T-cell (primary cell): ENCODE measurements at regions not wholly inside any gene's neighbourhood (a gene's known extent, or its start where the extent isn't known, plus 50 kb on each side); places are given as distances from the start of the nearest gene placed in this dataset.
A peak's percentile ranks its signal among the peaks of the same experiment; 100 is the strongest.

Experiments used
- ATAC-seq, 4 experiments: fragments of 200-7000 bp in 3 of 4; fragments of 150-1000 bp in 1 of 4; cut with Tn5 transposase; replicated peaks in 1 of 4; 1 replicate in 3 of 4; 2 replicates in 1 of 4; pipeline ENCODE4 v1.10.0; 2021; ENCODE audit warnings: moderate library complexity in 3 of 4, mild to moderate bottlenecking in 2 of 4, moderate number of reproducible peaks in 1 of 4
- CTCF ChIA-PET, 2 donors: fragments of 300-600 bp; sonication (Branson Sonifier 250); formaldehyde crosslinking; loops; one replicate each; lab custom pipeline; 2022; ENCODE audit warnings: antibody characterized with exemption in 2 of 2; lab: Charles Lee
- POLR2A ChIA-PET, 2 donors: fragments of 300-600 bp; sonication (Branson Sonifier 250); formaldehyde crosslinking; loops; one replicate each; lab custom pipeline; 2022; ENCODE audit warnings: antibody characterized with exemption in 2 of 2; lab: Charles Lee
- DNase-seq, 35 experiments: peaks; one replicate each; pipeline versions ENCODE4 v3.0.0 to v3.0.0-alpha.2; 2013 to 2023
- H3K27ac ChIP-seq: one replicate; pipeline ENCODE4 v1.5.1; 2013; ENCODE audit warnings: low read length
- H3K27me3 ChIP-seq, 2 experiments: replicated peaks in 1 of 2; 1 replicate in 1 of 2; 2 replicates in 1 of 2; pipeline versions ENCODE4 v1.6.1 to v1.7.0; 2013; ENCODE audit warnings: low read length in 1 of 2, mixed read lengths in 1 of 2; ENCODE audit not compliant: control insufficient read depth in 2 of 2, insufficient read depth in 2 of 2; ENCODE audit errors: extremely low read depth in 1 of 2
- H3K36me3 ChIP-seq, 2 donors: 1 replicate in 1 of 2; 2 replicates in 1 of 2; pipeline versions ENCODE4 v1.6.1 to v1.7.0; 2013; ENCODE audit warnings: low read length in 1 of 2; ENCODE audit not compliant: control insufficient read depth in 2 of 2, insufficient read depth in 1 of 2; ENCODE audit errors: extremely low read depth in 1 of 2
- H3K4me1 ChIP-seq, 2 experiments: 1 replicate in 1 of 2; 2 replicates in 1 of 2; pipeline versions ENCODE4 v1.6.1 to v1.7.0; 2013; ENCODE audit warnings: low read length in 2 of 2, mixed read lengths in 1 of 2; ENCODE audit not compliant: insufficient read depth in 2 of 2, control insufficient read depth in 1 of 2; ENCODE audit errors: extremely low read depth in 1 of 2
- H3K4me3 ChIP-seq, 2 donors: 1 replicate in 1 of 2; 2 replicates in 1 of 2; pipeline versions ENCODE4 v1.5.1 to v1.7.0; 2013; ENCODE audit warnings: mild to moderate bottlenecking in 2 of 2, low read length in 1 of 2, moderate library complexity in 1 of 2; ENCODE audit not compliant: control insufficient read depth in 1 of 2; ENCODE audit errors: extremely low read depth in 1 of 2
- H3K9me3 ChIP-seq: 2 replicates; pipeline ENCODE4 v1.7.0; 2013
- H3K27ac Mint-ChIP-seq, 2 donors: one replicate each; pipeline ENCODE4 v1.8.0; 2020 to 2021; ENCODE audit warnings: mild to moderate bottlenecking in 2 of 2, mixed read lengths in 2 of 2
- H3K27me3 Mint-ChIP-seq, 2 donors: one replicate each; pipeline ENCODE4 v1.8.0; 2021 to 2022; ENCODE audit warnings: mixed read lengths in 2 of 2
- H3K36me3 Mint-ChIP-seq: one replicate; pipeline ENCODE4 v1.8.0; 2021; ENCODE audit warnings: mixed read lengths
- H3K4me1 Mint-ChIP-seq, 3 donors: one replicate each; pipeline ENCODE4 v1.8.0; 2020 to 2022; ENCODE audit warnings: mixed read lengths in 3 of 3, mild to moderate bottlenecking in 1 of 3
- H3K4me3 Mint-ChIP-seq, 3 donors: one replicate each; pipeline ENCODE4 v1.8.0; 2020 to 2022; ENCODE audit warnings: mild to moderate bottlenecking in 3 of 3, mixed read lengths in 3 of 3, moderate library complexity in 3 of 3
- H3K9me3 Mint-ChIP-seq, 3 donors: one replicate each; pipeline ENCODE4 v1.8.0; 2020 to 2022; ENCODE audit warnings: mixed read lengths in 3 of 3
- WGBS: methylation state at CpG from one replicate; pipeline ENCODE4 v1.1.5; 2013; ENCODE audit warnings: missing lambda C conversion rate; ENCODE audit not compliant: insufficient coverage; 5-methylcytosine and 5-hydroxymethylcytosine counted together

DNA sequence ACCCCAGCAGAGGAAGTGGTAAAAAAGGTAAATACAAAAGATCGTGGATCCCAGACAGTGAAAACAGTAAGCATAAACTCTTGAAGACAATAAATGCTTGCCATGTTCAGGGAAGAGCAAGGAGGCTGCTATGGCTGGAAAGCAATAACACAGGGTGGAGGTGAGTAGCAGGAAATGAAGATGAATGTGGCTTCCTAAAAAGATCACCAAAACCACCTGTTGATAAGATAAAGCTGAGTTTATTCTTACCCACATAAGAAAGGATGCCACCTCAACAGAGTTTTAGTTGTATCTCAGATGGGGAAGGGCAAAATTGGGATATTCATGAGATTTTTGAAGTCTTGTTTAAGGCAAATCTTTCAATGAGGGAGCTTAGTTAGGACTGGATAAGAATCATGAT is 273.3 kb downstream of the MSX2 start:
- no peak overlapping the region for H3K4me3 Mint-ChIP-seq
- ChIA-PET POLR2A (no interaction called here), CTCF (interaction anchor here in 1 of 2 donors (0.5 to 0.6 kb wide), 2 partner anchors 47 to 305 kb away, joined by 3 to 4 read pairs; no protein-coding TSS in a partner anchor)
- Histone ChIP-seq H3K4me3 (no peak overlapping the region), H3K36me3 (no peaks in the 10 kb centered on the region), H3K4me1 (peaks cover 0 to 11% of the 10 kb centered on the region in 2 experiments), H3K27ac (no peak overlapping the region), H3K27me3 (no peaks in the 10 kb centered on the region), H3K9me3 (peaks cover 2% of the 10 kb centered on the region)
- WGBS, result 0% methylated on average over 1 of the region's 1 CpG
- peaks cover 3 to 6% (median 4%) of the 10 kb centered on the region in 3 donors for H3K4me1 Mint-ChIP-seq
- DNase-seq (no peak), ATAC-seq (peak in 2 of 4 experiments; percentile 40 to 41)
- H3K27me3 Mint-ChIP-seq, result peaks cover 0 to 9% of the 10 kb centered on the region in 2 donors
- H3K27ac Mint-ChIP-seq, result peak overlapping the region; percentile 12 to 28
- H3K36me3 Mint-ChIP-seq, result no peaks in the 10 kb centered on the region
- peaks cover 13 to 17% (median 13%) of the 10 kb centered on the region in 3 donors for H3K9me3 Mint-ChIP-seq

DNA sequence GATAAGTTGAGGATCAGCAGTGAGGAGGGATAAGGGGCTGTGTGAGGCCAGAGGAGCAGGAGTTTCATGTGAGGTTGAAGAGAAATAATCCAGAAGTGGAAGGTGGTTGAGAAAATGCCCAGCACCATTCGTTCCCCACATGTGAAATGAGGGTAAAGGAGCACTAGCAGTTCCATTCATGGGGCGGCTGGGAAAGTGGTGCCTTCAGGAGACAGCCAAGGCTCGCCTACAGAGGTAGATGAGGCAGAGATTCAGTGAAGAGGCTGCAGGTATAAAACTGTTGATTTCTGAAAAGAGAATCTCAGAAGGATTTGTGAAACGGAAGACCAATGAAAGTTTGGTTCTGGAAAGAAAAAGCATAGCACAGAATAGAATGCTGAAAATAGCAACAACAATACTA is 272.6 kb downstream of the MSX2 start:
- POLR2A ChIA-PET, result no interaction called here
- H3K27ac Mint-ChIP-seq, result no peak overlapping the region
- 87% methylated on average over 3 of the region's 4 CpGs for WGBS
- H3K4me1 Mint-ChIP-seq, result peaks cover 3 to 6% (median 4%) of the 10 kb centered on the region in 3 donors
- Histone ChIP-seq H3K9me3 (peaks cover 2% of the 10 kb centered on the region), H3K4me1 (peaks cover 0 to 11% of the 10 kb centered on the region in 2 experiments), H3K4me3 (no peak overlapping the region), H3K27ac (no peak overlapping the region), H3K27me3 (no peaks in the 10 kb centered on the region), H3K36me3 (no peaks in the 10 kb centered on the region)
- H3K4me3 Mint-ChIP-seq, result no peak overlapping the region
- DNase-seq (no peak), ATAC-seq (no peak)
- peaks cover 13 to 17% (median 13%) of the 10 kb centered on the region in 3 donors for H3K9me3 Mint-ChIP-seq
- CTCF ChIA-PET, result no interaction called here
- peaks cover 0 to 7% of the 10 kb centered on the region in 2 donors for H3K27me3 Mint-ChIP-seq
- H3K36me3 Mint-ChIP-seq, result no peaks in the 10 kb centered on the region

DNA sequence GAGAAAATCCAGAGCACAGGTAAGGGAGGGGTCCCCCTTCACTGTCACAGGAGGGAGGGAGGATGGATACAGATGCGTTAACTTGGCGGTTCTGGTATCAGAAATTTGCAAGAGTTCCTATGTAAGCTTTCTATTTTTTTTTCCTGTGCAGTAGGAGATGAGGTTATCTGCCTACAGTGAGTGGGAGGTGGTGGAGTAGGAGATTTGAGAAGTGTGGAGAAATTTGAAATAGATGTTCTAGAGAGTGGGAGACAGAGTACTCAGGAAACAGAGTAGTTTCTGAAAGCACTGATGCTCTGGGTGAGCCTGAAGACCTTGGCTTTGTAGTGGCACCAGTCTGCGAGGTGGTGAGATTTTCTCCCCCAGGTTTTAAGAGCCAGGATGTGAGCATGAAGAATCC is 271.4 kb downstream of the MSX2 start:
- H3K36me3 ChIP-seq, result no peaks in the 10 kb centered on the region
- H3K36me3 Mint-ChIP-seq, result no peaks in the 10 kb centered on the region
- ChIA-PET POLR2A (no interaction called here), CTCF (no interaction called here)
- peaks cover 13 to 17% (median 13%) of the 10 kb centered on the region in 3 donors for H3K9me3 Mint-ChIP-seq
- H3K9me3 ChIP-seq, result peaks cover 2% of the 10 kb centered on the region
- H3K4me3 ChIP-seq, result no peak overlapping the region
- DNase-seq, result no peak
- peaks cover 0 to 5% of the 10 kb centered on the region in 2 donors for H3K27me3 Mint-ChIP-seq
- H3K27me3 ChIP-seq, result peaks cover 0 to 2% of the 10 kb centered on the region in 2 experiments
- H3K27ac Mint-ChIP-seq, result no peak overlapping the region
- peaks cover 0 to 11% of the 10 kb centered on the region in 2 experiments for H3K4me1 ChIP-seq
- ATAC-seq, result no peak
- H3K4me3 Mint-ChIP-seq, result no peak overlapping the region
- 95% methylated on average over 2 of the region's 3 CpGs for WGBS
- H3K27ac ChIP-seq, result no peak overlapping the region
- H3K4me1 Mint-ChIP-seq, result peaks cover 3 to 6% (median 4%) of the 10 kb centered on the region in 3 donors

- Histone ChIP-seq H3K9me3 (no peaks in the 10 kb centered on the region), H3K4me3 (no peak overlapping the region), H3K27ac (no peak overlapping the region), H3K4me1 (no peaks in the 10 kb centered on the region), H3K36me3 (no peaks in the 10 kb centered on the region), H3K27me3 (peaks cover 0 to 3% of the 10 kb centered on the region in 2 experiments)
- DNase-seq (no peak), ATAC-seq (no peak)
- POLR2A ChIA-PET, result no interaction called here
- Mint-ChIP-seq H3K4me3 (no peak overlapping the region), H3K9me3 (no peaks in the 10 kb centered on the region), H3K36me3 (no peaks in the 10 kb centered on the region), H3K4me1 (no peaks in the 10 kb centered on the region), H3K27me3 (peaks cover 0 to 11% of the 10 kb centered on the region in 2 donors), H3K27ac (no peak overlapping the region)
- 53% methylated on average over 2 of the region's 4 CpGs for WGBS
- CTCF ChIA-PET, result no interaction called here
Observed at GRCh38 chr5:174991847-174992246, 267.5 kb downstream of the MSX2 start.

DNA sequence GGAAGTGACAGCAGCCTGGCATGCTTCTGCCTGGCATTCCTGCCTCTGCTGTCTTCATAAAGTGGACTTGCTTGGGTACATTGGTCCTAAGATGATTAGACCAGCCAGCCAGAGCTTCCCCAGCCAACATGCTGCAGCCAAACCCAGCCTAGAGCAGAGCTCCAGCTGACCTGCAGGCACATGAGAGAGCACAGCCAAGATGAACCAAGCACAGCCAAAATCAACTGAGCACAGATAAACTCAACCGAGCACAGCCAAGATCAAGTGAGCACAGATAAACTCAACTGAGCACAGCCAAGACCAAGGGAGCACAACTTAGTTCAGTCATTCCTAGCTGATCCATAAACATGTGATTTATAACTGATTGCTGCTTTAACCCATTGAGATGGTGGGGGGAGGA is 266.5 kb downstream of the MSX2 start:
- WGBS, result 80% methylated on average over 1 of the region's 1 CpG
- H3K9me3 Mint-ChIP-seq, result no peaks in the 10 kb centered on the region

GRCh38 chr5:174987443-174988012 is 263.1 kb downstream of the MSX2 start:
- ChIA-PET POLR2A (no interaction called here), CTCF (no interaction called here)
- Histone ChIP-seq H3K36me3 (no peaks in the 10 kb centered on the region), H3K27ac (no peak overlapping the region), H3K4me1 (no peaks in the 10 kb centered on the region), H3K4me3 (no peak overlapping the region), H3K27me3 (peaks cover 0 to 3% of the 10 kb centered on the region in 2 experiments), H3K9me3 (no peaks in the 10 kb centered on the region)
- DNase-seq, result no peak
- H3K4me3 Mint-ChIP-seq, result no peak overlapping the region
- no peaks in the 10 kb centered on the region for H3K36me3 Mint-ChIP-seq
- peaks cover 0 to 7% of the 10 kb centered on the region in 2 donors for H3K27me3 Mint-ChIP-seq
- 65% methylated on average over 3 of the region's 8 CpGs for WGBS
- no peaks in the 10 kb centered on the region for H3K9me3 Mint-ChIP-seq
- H3K27ac Mint-ChIP-seq, result no peak overlapping the region
- ATAC-seq, result no peak
- no peaks in the 10 kb centered on the region for H3K4me1 Mint-ChIP-seq

More for the DNA sequence above, 266.5 kb downstream of the MSX2 start:
- ChIA-PET POLR2A (no interaction called here), CTCF (no interaction called here)
- peaks cover 0 to 3% of the 10 kb centered on the region in 2 experiments for H3K27me3 ChIP-seq
- H3K36me3 ChIP-seq, result no peaks in the 10 kb centered on the region
- DNase-seq (no peak), ATAC-seq (no peak)
- H3K27me3 Mint-ChIP-seq, result peaks cover 0 to 11% of the 10 kb centered on the region in 2 donors
- H3K27ac ChIP-seq, result no peak overlapping the region
- no peak overlapping the region for H3K4me3 Mint-ChIP-seq
- H3K4me3 ChIP-seq, result no peak overlapping the region
- H3K36me3 Mint-ChIP-seq, result no peaks in the 10 kb centered on the region
- H3K9me3 ChIP-seq, result no peaks in the 10 kb centered on the region
- no peak overlapping the region for H3K27ac Mint-ChIP-seq
- H3K4me1 Mint-ChIP-seq, result no peaks in the 10 kb centered on the region
- no peaks in the 10 kb centered on the region for H3K4me1 ChIP-seq
